GM18511 (cell line): ENCODE measurements at regions not wholly inside any gene's neighbourhood (a gene's known extent, or its start where the extent isn't known, plus 50 kb on each side); places are given as distances from the start of the nearest gene placed in this dataset.
"Not testable (repeated sequence)": the region's sequence is repeated elsewhere in the genome, so short reads cannot be mapped to it uniquely, and the experiment has no call there.

ENCODE experiments used
- ATAC-seq: cut with Tn5 transposase; IDR thresholded peaks from one replicate; pipeline ENCODE4 v1.9.1; 2021; ENCODE audit warnings: mild to moderate bottlenecking, moderate library complexity; ENCODE audit not compliant: unreplicated experiment

DNA sequence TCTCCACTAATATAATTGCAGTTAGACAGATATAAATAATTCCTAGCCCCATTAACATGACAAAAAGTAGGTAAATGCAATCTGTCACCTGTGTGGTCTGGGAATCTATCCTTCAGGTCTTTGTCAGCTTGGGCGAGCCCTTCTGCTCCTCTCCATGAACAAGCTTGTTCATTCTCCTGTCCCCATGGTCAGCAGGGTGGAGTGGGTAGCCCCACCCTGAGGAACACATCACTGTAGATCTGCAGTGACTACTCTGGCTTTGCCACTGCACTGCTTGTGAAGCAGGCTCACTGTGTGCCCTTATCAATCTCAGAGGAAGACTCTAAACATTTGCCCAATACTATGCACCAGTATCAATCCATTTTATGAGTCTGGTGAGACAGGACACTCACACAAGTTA lies 279.0 kb downstream of the MATN1 start:
- ATAC-seq: no peak

DNA sequence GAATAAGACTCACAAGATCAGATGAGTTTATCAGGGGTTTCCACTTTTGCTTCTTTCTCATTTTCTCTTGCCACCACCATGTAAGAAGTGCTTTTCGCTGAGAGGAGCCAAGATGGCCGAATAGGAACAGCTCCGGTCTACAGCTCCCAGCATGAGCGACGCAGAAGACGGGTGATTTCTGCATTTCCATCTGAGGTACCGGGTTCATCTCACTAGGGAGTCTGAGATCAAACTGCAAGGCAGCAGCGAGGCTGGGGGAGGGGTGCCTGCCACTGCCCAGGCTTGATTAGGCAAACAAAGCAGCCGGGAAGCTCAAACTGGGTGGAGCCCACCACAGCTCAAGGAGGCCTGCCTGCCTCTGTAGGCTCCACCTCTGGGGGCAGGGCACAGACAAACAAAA lies 285.1 kb downstream of the MATN1 start:
- ATAC-seq: not testable (repeated sequence)

- no peak for ATAC-seq
These were observed 286.3 kb downstream of the MATN1 start for GRCh38 chr1:30437059-30437576.

- no peak for ATAC-seq
These were observed 295.8 kb downstream of the MATN1 start for GRCh38 chr1:30427545-30427944.

DNA sequence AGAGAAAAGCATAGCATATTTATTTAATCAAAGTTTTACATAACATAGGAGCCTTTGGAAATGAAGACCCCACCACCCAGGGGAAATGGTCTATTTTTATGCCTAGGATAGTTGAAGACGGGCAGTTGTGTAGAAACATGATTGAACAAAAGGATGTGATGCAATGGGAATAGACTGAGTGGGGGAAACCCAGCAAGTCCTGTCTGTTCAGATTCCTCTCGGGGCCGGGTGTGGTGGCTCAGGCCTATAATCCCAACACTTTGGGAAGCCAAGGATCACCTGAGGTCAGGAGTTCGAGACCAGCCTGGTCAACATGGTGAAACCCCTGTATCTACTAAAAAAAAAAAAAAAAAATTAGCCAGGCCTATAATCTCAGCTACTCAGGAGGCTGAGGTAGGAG lies 298.3 kb downstream of the MATN1 start:
- ATAC-seq: no peak

DNA sequence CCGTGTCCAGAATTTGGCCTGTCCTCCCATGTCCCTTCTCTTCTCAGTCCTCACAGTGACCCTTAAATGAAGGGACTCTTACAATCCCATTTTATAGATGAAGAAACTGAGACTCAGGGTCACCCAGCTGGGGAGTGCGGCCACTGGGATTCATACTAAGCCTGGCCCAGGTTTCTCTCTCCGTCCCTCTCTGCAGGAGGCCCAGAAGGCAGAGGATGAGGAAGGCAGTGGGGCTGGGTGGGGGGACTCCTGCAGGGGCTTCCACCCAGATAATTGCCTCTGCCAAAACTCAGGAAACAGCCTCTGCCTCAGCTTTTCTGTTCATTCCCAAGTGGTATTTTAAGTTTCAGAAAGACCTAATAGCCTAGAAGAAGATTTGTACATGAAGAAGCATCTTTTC lies 299.8 kb downstream of the MATN1 start:
- no peak for ATAC-seq

GRCh38 chr1:30422251-30422650 lies 301.1 kb downstream of the MATN1 start:
- no peak for ATAC-seq

- no peak for ATAC-seq
These were observed 302.8 kb downstream of the MATN1 start for GRCh38 chr1:30420519-30421050.

DNA sequence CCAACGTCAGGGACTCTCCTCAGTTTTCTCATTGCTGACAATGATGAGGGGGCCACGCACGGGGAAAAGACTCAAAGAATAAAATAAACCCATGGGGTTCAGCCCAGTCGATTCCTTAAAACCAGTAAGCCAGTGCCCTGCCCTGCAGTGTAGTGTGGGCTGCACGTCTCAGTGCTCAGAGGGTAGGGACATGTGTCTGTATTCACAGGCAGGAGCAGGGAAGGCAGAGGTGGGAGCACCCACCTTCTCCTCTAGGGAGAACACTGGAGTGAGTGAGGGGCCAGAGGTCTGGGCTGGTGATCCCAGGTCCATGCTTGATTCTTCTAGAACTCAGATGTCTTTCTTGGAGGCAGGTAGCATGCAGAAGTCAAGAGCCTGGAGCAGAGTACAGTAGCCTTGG lies 303.6 kb downstream of the MATN1 start:
- ATAC-seq: no peak

- no peak for ATAC-seq
These were observed 304.3 kb downstream of the MATN1 start for GRCh38 chr1:30418939-30419720.

DNA sequence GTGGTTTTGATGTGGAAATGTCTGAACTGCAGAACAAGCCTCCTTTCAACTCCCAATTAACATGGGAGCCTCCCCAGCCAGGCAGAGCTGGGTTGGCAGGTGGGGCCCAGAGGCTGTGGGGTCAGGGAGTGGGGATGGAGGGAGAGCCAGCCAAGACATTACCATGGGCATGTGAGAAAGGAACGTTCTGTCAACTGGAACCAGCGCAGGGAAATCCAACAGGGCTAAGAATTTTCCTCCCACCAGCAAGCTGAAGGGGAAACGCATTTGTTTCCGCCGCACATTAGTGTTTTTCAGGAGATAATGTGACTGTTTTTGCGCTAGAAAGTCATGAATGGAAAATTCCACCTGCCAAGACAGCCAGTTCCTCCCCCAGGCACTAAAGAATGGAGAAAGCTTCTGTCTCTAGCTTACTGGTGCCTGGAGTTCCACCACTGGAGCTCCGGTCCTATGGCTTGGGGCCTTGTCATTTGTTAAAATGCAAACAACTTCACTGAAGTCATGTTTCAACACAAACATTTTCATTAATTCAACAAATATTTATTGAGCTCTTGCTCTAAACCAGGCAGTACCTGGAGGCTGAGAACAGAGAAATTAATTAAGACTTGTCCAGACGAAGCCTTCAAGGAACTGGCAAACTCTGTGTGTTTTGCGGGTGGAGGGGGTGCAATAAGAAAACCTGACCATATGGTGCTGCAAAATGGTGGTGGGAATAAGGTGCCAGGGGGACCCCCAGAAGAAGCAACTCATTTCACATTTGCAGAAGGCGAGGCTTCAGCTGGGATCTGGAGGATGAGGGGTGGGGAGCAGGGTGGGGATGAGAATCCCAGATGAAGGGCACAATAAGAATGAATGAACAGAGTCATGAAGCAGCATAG lies 305.1 kb downstream of the MATN1 start:
- ATAC-seq: no peak

- ATAC-seq: no peak
These were observed 305.7 kb downstream of the MATN1 start for GRCh38 chr1:30417701-30418046.

GRCh38 chr1:30417001-30417700 lies 306.2 kb downstream of the MATN1 start:
- no peak for ATAC-seq

DNA sequence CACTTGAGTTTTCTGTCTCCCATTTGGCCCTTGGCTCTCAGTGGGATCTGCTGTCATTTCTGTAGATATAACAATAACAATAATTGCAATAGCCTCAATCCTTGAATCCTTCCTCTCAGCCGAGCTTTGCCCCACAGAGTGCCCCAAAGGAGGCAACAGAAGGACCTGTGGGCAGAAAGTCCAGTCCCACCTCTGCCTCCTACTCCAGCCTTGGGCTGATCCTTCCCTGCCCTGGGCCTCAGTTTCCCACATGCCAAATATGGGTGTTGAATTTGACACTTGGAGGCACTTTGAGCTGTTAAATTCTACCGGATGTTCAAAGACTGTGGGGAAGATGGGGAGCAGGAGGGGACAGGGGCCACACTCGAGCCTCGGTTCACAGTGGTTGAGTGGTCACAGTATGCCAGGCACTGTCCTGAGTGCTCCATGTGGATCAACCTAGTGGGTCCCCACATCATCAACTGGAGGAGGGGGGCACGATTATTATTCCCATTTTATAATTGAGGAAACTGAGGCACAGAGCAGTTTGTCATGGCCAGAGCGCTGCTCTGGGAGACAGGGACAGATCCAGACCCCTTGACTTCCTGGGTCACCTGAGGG lies 307.1 kb downstream of the MATN1 start:
- no peak for ATAC-seq

- no peak for ATAC-seq
These were observed 308.0 kb downstream of the MATN1 start for GRCh38 chr1:30415171-30415940.

GRCh38 chr1:30414851-30415165 lies 308.6 kb downstream of the MATN1 start:
- no peak for ATAC-seq

- no peak for ATAC-seq
These were observed 309.1 kb downstream of the MATN1 start for GRCh38 chr1:30414086-30414850.

GRCh38 chr1:30413606-30414005 lies 309.8 kb downstream of the MATN1 start:
- no peak for ATAC-seq

DNA sequence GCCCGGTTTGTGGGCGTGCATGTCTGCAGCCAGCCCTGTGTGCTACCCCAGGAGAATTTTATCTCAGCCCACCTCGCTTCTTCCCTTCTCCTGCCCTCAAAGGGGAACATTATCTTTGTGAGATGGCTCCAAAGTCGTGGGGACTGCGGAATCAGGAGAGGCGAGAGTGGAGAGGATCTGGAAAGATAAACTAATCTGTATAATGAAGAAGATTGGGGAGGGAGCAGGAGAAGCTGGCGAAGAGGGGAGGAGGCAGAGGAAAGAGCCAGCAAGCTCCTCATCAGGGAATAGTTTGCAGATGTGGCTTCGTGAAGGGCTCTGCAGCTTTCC lies 310.3 kb downstream of the MATN1 start:
- no peak for ATAC-seq
